GM18511 (cell line): ENCODE measurements at regions not wholly inside any gene's neighbourhood (a gene's known extent, or its start where the extent isn't known, plus 50 kb on each side); places are given as distances from the start of the nearest gene placed in this dataset.

Experiments used
- ATAC-seq: cut with Tn5 transposase; IDR thresholded peaks from one replicate; pipeline ENCODE4 v1.9.1; 2021; ENCODE audit warnings: mild to moderate bottlenecking, moderate library complexity; ENCODE audit not compliant: unreplicated experiment

DNA sequence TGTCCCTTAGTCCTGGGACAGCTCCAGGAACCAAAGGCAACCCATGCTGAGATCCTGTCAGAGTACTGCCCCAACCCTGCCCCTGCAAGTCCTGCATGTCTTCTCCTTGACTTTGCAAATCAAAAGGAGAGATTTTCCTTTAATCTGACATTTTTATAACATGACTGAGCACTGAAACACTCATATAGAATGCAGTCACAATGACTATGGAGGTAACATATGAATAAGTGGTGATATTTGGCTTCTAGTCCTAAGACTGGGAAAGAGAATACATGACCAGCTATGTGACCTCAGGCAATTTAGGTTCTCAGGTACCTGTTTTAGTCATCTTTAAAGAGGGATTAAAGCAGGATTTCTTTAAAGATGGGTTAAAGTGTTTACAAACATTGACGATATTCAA lies 941.6 kb upstream of the CDH8 start:
- ATAC-seq: no peak

DNA sequence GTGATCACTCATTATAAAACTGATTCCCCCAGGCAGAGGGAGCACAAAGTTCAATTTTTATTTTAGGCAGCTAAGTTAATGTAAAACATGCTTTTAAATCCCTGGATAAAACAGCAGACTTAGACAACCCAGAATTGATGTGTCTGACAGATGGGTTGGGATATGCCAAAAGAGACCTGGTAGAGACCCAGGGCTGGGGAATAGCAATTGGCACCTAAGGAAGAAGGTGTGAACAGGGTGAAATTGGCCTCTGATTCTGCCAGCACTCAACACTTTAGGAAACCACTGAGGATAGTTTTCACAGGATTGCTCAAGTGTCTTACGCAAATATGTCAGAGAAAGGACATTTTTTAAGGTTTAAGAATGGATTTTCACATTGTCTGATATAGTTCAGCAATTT lies 938.2 kb upstream of the CDH8 start:
- ATAC-seq: no peak

DNA sequence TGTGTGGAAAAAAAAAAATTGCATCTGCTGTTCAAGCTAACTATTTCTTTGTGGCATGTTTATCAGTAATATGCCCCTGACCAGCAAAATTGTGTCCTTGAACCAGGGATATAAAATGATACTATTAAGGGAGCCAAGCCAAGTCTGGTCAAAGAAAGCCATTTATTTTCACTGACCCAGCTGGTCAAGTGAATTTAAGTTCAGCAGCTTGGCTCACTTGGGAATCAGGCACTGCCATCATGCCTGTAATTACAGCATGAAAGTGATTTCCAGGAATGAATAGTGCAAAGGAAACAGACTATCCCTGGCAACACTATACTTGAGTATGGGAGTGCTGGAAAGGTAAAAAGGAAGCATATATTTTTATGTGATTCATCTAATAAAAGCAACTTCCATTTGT lies 934.6 kb upstream of the CDH8 start:
- no peak for ATAC-seq

DNA sequence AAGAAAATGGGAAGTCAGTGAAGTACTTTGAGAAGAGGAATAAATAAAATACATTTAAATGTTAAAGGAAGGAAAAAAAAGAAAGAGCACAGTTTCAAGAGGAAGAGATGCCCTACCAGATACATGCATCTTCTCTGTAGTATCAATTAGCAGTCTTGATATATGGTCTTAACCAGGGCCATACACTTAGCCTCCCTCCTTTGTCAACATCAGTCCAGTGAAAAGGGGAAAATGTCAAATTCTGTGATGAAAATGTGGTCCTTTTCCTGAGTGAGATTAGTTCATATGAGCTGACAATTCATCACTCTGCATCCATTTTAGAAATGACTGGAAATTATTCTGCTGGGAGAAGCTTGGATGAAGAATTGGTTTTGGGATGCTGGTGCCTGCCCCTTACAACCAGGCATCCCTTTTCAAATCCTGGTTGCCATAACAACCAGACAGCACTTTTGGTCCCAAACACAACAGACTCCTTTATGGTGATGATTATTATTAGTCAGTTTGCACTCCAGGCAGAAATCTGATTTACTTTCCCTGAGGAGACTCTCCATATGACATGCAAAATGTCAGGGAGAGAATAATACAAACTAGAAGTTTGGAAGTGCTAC lies 933.6 kb upstream of the CDH8 start:
- ATAC-seq: no peak

DNA sequence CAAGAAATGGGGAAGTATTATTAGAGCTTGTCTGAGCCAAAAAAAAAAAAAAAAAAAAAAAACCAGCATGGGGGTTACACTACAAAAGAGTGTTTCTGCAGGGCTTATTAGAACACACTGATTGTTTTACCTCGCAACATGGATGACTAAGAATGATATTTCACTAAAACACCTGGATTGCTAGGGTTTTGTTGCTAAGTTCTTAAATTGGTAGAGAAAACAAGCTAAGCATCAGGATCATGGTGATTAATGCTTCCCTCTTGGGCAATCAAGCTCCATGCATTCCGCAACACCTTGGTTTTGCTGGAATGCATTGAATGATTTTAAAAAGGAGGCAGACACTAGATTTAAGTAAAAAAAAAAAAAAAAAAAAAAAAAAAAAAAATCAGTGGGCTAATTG lies 931.4 kb upstream of the CDH8 start:
- no peak for ATAC-seq

DNA sequence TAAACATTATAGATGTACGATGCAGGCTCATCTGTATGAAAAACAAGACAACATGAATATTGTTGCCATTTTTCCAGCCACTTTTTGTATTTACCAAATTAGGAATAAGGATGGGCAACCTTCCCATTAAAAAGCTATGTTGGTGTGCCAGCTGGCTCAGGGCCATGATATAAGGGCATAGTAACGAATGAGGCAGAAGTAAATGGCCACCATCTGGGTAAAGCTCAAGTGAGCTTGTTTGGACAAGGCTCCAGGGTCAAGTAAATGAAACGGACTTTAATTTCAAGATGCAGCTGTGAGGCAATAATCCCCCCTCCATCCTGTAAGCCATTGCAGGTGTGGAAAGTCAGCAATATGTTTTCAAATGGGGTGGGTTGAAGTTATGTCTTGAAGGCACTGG lies 930.9 kb upstream of the CDH8 start:
- no peak for ATAC-seq

DNA sequence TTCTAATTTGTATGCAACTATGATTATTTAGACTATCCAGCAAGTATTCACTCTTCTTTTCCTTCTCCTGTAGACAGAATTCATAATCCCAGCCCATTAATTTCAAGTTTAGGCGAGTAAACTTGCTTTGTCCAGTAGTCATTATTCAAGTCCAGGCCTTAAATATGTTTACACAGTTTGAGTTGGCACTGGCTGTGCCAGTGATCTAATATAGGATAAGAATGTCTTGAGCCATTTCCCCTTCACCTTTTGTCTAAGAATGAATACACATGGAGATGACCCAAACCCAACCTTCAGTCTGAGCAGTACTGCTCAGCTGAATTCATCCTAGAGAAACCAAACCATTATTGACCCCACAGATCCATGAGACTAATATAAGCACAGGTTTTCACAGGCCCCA lies 930.4 kb upstream of the CDH8 start:
- no peak for ATAC-seq

DNA sequence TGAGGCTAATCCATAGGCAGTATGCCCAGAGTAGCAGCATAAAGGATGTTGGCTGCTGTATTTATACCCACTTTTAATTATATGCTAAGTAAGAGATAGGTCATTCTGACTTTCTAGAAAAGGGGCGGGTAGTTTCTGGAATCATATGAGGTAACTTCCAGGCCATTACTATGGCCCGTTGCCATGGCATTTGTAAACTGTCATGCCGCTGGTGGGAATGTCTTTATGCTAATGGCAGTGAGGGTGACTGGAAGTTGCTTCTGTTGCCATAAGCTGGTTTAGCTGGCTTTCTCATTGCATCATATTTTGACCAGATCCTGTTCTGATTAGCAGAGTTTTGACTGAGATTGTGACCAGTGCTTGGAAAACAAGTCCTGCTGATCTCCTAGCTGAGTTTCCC lies 929.6 kb upstream of the CDH8 start:
- ATAC-seq: no peak

DNA sequence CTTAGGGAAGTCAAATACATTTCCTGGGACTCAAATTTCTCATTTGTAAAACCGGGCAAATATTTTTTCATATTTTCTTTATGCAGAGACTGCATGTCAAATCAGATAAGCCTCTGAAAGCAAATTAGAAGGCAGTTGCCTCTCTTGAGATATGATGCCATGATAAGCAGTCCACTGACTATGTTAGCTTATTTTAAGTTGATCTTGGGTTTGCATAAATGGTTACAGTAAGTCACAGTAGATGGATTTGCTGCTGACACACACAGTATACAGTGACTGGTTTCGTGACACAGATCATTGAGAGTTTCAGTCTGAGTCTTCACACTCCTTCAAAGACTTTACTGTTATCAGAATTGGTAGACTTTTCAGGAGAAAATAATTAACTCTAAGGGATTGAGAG lies 927.6 kb upstream of the CDH8 start:
- ATAC-seq: no peak

DNA sequence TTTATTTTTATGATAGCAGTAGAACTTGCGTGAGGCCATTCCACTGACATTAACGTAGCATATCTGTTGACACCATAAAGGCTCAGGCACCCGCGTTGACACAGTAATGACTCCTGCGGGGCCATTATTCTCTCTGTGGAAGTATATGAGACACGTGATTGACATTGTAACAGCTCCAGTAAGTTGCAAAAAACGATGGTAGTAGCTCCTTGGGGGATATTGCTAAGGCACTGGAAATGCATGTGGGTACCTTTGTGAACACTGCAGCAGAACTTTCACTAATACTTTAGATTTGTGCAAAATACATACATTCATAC lies 918.8 kb upstream of the CDH8 start:
- no peak for ATAC-seq

DNA sequence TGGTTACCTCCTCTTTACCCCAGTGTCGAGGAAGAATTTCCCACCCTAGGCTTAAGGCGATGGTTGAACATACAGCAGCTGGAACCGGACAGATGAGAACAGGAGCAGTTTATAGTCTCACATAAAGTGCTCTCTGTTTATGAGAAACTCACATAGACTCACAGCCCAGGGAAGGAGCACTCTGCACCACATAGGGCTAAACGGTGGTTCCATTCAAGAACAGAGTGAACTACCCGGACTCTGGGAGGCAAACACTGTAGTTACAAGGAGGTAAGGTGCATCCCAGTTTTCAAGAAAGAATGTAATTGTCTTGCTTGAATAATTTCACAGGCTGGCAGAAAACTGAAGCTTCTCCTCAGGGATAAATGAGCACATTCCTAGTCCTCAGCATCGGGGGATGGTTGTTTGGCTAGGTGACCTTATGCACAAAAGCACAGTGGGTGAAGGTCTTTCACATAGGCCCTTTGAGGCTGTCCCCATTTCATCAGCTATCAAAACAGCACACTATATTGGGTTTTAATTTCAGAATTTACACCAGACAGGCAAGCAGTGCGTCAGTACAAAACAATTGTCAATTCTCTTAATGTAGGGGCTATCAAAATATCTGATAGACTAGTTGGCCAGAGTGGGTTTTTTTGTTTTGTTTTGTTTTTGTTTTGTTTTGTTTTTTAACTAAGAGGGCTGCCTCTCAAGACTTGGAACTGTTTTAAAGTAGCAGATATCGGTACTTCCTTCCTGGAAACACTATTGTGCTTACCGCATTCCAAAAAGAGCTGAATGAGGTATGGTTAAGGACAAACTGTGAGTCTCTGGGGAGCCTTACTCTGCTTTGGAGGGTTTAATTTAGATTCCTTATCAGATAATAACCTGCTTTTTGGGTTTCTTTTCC lies 918.1 kb upstream of the CDH8 start:
- no peak for ATAC-seq

DNA sequence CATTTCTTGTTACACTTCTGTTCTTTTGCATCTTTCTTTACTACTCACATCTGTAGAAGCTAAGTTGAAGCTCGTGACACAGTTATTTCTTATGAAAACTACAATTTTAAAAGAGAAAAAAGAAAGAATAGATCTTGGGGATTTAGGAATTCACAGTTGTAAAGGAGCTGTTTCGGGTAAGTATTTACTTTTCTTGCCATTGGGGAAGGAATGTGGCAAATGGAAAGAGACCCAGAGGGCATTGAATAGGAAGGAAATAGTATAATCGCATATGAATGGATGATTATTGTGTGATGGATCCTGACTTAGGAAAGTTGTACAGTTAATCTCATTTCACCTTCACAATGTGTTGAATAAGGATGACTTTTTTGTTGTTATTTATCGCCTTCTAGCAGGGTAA lies 914.1 kb upstream of the CDH8 start:
- no peak for ATAC-seq

DNA sequence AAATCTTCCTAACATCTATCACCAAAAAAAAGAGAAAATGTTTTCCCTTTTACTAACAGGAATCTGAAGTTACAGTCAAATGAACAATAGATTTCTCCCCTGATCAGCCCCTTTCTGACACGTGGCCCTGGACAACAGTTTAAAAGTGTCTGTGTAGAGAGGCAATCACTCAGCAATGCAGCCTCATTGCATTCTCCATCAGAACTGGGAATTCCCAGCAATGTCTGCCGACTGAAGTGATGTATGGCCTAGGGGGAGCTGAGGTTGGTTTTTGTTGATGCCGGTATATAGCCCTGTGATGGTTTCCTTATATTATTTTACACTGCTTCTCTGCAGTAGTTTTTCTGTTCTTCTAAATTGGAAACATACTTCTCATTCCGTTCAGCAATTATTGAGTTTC lies 904.3 kb upstream of the CDH8 start:
- ATAC-seq: no peak

DNA sequence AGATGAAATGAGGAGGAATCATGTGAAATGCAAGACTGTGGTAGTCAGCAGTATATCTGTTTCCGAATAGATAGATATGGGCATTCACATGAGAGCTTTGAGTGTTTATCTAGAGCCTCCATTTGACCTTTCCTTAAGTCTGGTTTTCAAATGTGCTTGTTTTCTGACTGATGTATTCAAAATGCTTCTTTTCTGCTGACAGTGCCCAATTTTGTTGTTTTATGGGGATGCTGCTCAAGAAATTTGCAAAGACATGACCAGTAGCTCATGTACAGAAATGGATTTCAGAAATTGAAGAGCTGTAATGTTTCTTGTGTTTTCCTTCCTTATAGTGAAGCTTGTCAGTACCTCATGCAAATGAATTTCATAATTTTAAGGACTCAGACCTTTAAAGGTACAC lies 903.4 kb upstream of the CDH8 start:
- ATAC-seq: no peak

DNA sequence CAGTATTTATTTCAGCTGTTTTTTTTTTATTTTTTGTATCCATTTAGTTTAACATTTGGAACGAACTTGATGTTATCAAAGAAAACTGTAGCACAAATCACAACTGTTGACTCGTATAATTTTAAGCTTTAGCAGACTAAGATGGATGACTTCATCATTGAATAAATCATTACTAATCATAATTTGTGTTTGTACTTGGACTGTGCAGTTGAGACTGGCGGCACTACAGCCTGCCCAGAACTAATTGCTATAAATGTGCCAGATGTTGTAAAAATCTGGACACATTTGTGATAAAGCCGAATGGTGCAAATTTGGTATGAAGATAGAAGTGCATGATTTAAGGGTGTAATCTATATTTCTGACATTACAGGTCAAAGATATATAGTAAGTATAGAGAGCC lies 897.7 kb upstream of the CDH8 start:
- no peak for ATAC-seq

DNA sequence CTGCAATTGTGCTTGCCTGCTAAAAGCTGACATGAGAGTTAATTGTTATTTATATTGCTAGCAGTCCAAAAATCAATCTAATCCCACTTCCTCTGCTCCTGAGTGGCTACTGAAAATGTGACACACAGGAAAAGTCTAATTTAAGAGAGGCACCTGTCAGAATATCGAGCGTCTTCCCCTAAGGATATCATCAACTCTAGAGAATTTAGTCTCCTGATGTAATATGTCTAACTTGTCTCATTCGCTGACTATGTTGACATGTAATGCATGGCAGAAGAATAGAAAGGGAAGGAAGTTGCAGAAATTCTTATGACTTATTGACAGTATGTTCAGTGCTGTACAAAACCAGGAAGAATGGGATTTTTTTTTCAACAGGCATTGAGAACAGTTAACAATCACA lies 893.4 kb upstream of the CDH8 start:
- ATAC-seq: no peak

DNA sequence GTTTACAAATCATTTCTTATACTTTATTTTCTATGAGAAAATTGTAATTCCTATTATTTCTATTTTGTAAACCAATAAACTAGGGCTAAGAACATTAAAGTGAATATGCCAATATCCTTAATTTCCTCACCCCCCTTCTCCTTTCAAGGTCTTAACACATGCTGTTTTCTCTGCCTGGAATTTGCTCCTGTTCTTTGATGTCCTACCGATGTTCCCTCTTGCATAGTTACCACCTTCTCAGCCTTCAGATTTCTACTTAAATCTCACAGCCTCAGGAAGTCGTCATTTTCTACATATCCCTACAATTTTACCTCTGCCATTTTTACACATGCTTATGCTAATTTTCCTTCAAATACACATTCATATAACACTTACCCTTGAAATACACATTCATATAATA lies 890.9 kb upstream of the CDH8 start:
- ATAC-seq: no peak

DNA sequence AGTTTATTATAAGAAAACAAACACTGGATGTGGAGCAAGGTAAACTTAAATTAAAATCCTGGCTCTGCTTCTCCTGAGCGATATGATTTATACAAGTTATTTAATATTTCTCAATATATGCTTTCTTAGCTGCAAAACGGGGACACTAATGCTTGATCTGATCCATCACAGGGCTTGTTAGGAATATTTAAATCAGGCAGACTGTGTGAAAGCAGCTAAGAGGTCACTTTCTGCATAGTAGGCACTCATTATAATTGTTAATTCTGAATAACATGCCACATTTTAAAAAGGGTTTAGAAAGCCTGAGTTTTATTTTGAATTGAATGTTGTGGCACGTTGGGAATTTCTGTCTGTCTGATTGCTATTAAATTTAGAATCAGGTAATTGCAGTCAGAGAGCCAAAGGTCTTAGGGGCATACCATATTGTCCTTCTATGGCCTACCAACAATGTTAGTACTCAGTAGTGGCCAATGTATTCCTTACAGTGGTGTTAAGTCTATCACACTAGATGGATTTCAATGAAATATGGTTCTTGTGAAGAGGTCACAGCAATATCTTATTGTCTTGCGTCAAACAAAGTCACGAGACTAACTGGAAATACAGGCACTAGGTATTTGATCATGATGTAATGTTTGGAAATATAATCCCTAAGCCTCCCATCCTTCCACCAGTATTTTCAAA lies 890.0 kb upstream of the CDH8 start:
- no peak for ATAC-seq

DNA sequence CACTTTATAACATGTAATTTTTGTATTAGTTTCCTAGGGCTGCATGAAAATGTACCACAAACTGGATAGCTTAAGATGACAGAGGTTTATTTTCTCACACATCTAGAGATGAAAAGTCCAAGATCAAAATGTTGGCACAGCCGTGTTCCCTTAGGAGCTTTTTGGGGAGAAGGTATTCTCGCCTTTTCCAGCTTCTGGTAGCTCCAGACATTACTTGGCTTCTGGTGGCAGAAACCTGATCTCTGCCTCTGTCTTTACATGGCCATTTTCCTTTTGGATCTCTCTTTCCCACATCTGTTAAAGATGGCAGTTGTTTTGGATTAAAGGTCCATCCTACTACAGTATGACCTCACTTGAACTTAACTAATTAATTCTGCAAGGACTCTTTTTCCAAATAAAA lies 885.7 kb upstream of the CDH8 start:
- ATAC-seq: no peak

DNA sequence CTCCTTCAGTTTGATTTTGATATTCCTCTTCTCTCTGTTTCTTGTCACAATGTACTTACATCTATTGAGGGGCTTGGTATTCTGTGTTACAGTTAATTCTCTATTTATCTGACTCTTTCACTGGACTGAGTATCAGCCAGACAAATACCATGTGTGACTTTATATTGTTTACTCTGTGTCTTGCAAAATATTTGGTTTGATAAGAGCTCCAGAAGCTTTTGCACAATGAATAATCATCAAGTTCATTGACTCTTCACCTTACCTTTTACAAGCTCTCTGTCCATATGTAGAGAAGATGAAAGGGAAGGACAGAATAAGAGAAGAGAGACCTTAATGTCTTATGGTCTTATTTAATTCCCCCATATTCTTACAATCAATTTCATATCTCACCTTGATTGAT lies 877.7 kb upstream of the CDH8 start:
- no peak for ATAC-seq

DNA sequence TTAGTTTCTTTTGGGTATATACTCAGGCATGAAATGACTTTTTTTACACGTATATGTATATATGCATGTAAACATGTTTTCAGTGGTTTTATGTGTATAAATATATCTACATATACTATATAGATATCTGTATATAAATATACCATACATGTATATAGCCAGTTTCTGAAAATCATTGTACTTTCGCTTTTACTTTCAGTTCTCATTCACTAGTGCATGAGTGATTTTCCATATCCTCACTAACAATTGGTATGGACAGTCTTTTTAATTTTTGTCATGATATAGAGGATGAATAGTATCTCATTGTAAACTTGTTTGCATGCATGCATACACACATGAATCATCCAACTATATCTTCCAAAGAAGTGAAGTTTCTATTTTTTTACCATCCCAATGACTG lies 877.1 kb upstream of the CDH8 start:
- no peak for ATAC-seq

DNA sequence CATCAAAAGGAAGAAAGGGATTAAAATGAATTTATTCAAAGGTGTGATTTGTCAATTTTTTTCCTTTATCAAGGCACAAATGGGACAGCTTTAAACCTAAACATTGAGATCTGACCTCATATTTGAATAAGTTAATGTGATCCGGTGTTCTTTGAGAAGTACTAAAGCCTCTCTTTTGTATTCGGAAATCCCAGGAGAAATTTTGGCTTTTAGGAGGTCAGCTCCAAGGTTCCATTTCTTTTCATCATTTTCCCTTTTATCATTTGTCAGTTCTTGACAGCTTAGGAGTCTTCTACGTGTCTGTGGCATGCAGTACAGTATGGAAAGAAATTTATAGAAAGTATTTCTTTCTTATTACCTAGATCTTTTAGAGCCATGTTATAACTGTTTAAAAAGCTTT lies 873.4 kb upstream of the CDH8 start:
- ATAC-seq: no peak
